ENCODE measurements at regions not wholly inside any gene's neighbourhood (a gene's known extent, or its start where the extent isn't known, plus 50 kb on each side); places are given as distances from the start of the nearest gene placed in this dataset.

DNA sequence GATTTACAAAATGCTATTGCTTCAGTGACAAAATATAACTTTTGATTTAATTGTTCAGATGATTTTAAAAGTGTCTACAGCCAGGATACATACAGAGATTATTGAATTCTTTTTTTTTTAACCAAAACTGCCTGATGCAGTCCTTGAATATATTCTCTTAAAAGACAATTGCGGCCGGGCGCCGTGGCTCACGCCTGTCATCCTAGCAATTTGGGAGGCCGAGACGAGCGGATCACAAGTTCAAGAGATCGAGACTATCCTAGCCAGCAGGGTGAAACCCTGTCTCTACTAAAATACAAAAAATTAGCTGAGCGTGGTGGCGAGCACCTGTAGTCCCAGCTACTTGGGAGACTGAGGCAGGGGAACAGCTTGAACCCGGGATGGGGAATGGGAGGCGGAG lies 497.0 kb upstream of the FSIP2 start:
- no peak for TF ChIP-seq BHLHE40 (IDR thresholded peaks at IDR 0.05; ENCODE audit: low read depth, low read length)
- TF ChIP-seq, protein P1, sequence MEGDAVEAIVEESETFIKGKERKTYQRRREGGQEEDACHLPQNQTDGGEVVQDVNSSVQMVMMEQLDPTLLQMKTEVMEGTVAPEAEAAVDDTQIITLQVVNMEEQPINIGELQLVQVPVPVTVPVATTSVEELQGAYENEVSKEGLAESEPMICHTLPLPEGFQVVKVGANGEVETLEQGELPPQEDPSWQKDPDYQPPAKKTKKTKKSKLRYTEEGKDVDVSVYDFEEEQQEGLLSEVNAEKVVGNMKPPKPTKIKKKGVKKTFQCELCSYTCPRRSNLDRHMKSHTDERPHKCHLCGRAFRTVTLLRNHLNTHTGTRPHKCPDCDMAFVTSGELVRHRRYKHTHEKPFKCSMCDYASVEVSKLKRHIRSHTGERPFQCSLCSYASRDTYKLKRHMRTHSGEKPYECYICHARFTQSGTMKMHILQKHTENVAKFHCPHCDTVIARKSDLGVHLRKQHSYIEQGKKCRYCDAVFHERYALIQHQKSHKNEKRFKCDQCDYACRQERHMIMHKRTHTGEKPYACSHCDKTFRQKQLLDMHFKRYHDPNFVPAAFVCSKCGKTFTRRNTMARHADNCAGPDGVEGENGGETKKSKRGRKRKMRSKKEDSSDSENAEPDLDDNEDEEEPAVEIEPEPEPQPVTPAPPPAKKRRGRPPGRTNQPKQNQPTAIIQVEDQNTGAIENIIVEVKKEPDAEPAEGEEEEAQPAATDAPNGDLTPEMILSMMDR (conservative IDR thresholded peaks at IDR 0.05; ENCODE audit: low read depth, low read length), result no peak
- TF ChIP-seq POLR2A (IDR thresholded peaks at IDR 0.05; ENCODE audit: low read depth, low read length), result no peak
- TF ChIP-seq CEBPB (IDR thresholded peaks at IDR 0.05; ENCODE audit: low read depth, low read length), result no peak

Data from IMR-90 (cell line).